ENCODE measurements at regions not wholly inside any gene's neighbourhood (a gene's known extent, or its start where the extent isn't known, plus 50 kb on each side); places are given as distances from the start of the nearest gene placed in this dataset.

DNA sequence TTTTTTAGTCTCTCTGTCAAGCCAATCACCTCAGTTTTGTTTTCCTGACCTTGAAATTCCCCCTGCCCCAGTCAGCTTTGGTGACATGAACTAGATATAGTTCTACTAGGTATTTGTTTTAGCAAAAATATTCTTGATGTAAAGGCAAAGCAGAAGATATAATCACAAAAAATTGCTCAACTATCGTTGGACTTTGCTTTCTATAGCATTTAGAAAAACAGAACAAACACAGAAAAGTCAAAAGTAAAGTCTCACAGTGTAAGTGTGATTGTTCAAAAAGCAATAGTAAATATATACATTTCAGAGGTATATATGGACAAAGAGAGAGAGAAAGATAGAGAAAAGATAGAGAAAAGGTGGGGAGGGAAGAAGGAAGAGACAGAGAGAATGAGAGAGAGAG, 305.9 kb downstream of the ADGRL2 start:
- TF ChIP-seq CTCF (IDR thresholded peaks at IDR 0.05) (no peak), EP300 (IDR thresholded peaks at IDR 0.05) (no peak), POLR2A (IDR thresholded peaks at IDR 0.05) (no peak)
